Adrenal gland (tissue), 5 donors: ENCODE measurements at regions not wholly inside any gene's neighbourhood (a gene's known extent, or its start where the extent isn't known, plus 50 kb on each side); places are given as distances from the start of the nearest gene placed in this dataset.

Source experiments
- POLR2A ChIP-seq, 2 donors: fragments of 450-650 bp; IDR thresholded peaks; one replicate each; pipeline ENCODE4 v1.6.1; 2017; ENCODE audit warnings: antibody characterized with exemption in 2 of 2, mild to moderate bottlenecking in 2 of 2, moderate library complexity in 1 of 2
- TF ChIP-seq, protein P1 (sequence below), 6 experiments: fragments of 450-650 bp in 4 of 6; fragments of 200-600 bp in 2 of 6; sonication (generic) in 1 of 6; IDR thresholded peaks; 1 replicate in 5 of 6; 2 replicates in 1 of 6; pipeline versions ENCODE4 v1.5.1 to v1.8.0; 2016 to 2021; ENCODE audit warnings: antibody characterized with exemption in 6 of 6, mild to moderate bottlenecking in 2 of 6, moderate library complexity in 1 of 6
- donor health status: DM: no; HTN: no; CAD: no.

DNA sequence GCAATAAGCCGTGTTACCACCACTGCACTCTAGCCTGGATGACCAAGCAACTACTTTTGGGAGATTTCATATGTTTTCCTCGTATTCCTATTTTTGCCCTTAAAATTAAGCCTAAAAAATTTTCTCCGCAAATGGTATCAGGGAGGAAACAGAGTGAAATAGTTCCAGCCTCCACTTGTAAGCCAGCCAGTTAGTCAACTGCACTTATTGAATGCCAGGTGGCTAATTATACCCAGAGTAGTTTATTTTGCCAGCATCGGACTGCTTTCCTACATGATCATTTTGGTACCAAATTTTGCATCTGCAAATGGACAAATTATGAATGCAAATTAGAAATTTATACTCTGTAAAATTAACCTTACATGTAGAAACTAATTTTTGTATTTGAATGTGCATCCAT is 90.2 kb upstream of the ARHGAP28 start:
- no peak for TF ChIP-seq POLR2A (IDR thresholded peaks at IDR 0.05)
- TF ChIP-seq, protein P1, sequence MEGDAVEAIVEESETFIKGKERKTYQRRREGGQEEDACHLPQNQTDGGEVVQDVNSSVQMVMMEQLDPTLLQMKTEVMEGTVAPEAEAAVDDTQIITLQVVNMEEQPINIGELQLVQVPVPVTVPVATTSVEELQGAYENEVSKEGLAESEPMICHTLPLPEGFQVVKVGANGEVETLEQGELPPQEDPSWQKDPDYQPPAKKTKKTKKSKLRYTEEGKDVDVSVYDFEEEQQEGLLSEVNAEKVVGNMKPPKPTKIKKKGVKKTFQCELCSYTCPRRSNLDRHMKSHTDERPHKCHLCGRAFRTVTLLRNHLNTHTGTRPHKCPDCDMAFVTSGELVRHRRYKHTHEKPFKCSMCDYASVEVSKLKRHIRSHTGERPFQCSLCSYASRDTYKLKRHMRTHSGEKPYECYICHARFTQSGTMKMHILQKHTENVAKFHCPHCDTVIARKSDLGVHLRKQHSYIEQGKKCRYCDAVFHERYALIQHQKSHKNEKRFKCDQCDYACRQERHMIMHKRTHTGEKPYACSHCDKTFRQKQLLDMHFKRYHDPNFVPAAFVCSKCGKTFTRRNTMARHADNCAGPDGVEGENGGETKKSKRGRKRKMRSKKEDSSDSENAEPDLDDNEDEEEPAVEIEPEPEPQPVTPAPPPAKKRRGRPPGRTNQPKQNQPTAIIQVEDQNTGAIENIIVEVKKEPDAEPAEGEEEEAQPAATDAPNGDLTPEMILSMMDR (IDR thresholded peaks at IDR 0.05), result no peak
